ENCODE measurements at regions not wholly inside any gene's neighbourhood (a gene's known extent, or its start where the extent isn't known, plus 50 kb on each side); places are given as distances from the start of the nearest gene placed in this dataset.

GRCh38 chr15:29623116-29623639, 199.1 kb downstream of the TJP1 start:
- no peak for DNase-seq (ENCODE audit: low read depth, low spot score)
- dilution Hi-C loops (cut with MboI; ENCODE audit: extremely low pct_ligation_motif_present, low sequenced_read_pairs) (no loop called here), intact Hi-C loops (cut with micrococcal nuclease) (no loop called here)
- Histone ChIP-seq H3K36me3 (ENCODE audit: control insufficient read depth in 2 of 2, extremely low read depth in 1 of 2, insufficient read depth in 2 of 2, low read length in 2 of 2) (no peaks in the 10 kb centered on the region), H3K9ac (replicated peaks; ENCODE audit: extremely low read depth, insufficient read depth, low read length) (no peak overlapping the region), H3K79me2 (ENCODE audit: control insufficient read depth, insufficient read depth, low read length) (no peaks in the 10 kb centered on the region), H3K4me2 (ENCODE audit: insufficient read depth, low read length) (no peak overlapping the region), H4K20me1 (replicated peaks; ENCODE audit: control insufficient read depth, extremely low read depth, insufficient read depth, low read length) (no peaks in the 10 kb centered on the region), H3K9me1 (replicated peaks; ENCODE audit: control insufficient read depth, extremely low read depth, insufficient read depth, low read length) (no peaks in the 10 kb centered on the region), H3K27me3 (ENCODE audit: control insufficient read depth in 2 of 2, insufficient read depth in 2 of 2, low read length in 2 of 2) (no peaks in the 10 kb centered on the region), H3K4me1 (ENCODE audit: control insufficient read depth, extremely low read depth, insufficient read depth, low read length) (no peaks in the 10 kb centered on the region), H2AFZ (ENCODE audit: low read depth, low read length) (no peak overlapping the region), H3K9me3 (replicated peaks; ENCODE audit: control insufficient read depth, insufficient read depth, low read length) (no peaks in the 10 kb centered on the region), H3K4me3 (replicated peaks in 1 of 3; ENCODE audit: insufficient read depth in 1 of 3, low read depth in 1 of 3, low read length in 3 of 3) (no peak overlapping the region), H3K27ac (ENCODE audit: insufficient read depth, low read depth, low read length) (no peak overlapping the region)
- POLR2A ChIA-PET = no interaction called here
- TF ChIP-seq MAX (IDR thresholded peaks at IDR 0.05; ENCODE audit: insufficient read depth, insufficient read length) (no peak), MYC (IDR thresholded peaks at IDR 0.05; ENCODE audit: low read depth, low read length) (no peak), POLR2A (IDR thresholded peaks at IDR 0.05; ENCODE audit: low read depth, low read length) (no peak), JUN (IDR thresholded peaks at IDR 0.05; ENCODE audit: borderline replicate concordance, insufficient read depth, insufficient read length, low read depth) (no peak), EZH2 (IDR thresholded peaks at IDR 0.05; ENCODE audit: borderline replicate concordance, low read depth, low read length, severe bottlenecking) (no peak), POLR2AphosphoS5 (IDR thresholded peaks at IDR 0.05; ENCODE audit: insufficient read depth, low read depth, low read length) (no peak), GATA2 (IDR thresholded peaks at IDR 0.05; ENCODE audit: insufficient read depth, insufficient read length, low read depth, low read length) (no peak), FOS (IDR thresholded peaks at IDR 0.05; ENCODE audit: borderline replicate concordance, insufficient read depth, low read length) (no peak)
- TF ChIP-seq, protein P1, sequence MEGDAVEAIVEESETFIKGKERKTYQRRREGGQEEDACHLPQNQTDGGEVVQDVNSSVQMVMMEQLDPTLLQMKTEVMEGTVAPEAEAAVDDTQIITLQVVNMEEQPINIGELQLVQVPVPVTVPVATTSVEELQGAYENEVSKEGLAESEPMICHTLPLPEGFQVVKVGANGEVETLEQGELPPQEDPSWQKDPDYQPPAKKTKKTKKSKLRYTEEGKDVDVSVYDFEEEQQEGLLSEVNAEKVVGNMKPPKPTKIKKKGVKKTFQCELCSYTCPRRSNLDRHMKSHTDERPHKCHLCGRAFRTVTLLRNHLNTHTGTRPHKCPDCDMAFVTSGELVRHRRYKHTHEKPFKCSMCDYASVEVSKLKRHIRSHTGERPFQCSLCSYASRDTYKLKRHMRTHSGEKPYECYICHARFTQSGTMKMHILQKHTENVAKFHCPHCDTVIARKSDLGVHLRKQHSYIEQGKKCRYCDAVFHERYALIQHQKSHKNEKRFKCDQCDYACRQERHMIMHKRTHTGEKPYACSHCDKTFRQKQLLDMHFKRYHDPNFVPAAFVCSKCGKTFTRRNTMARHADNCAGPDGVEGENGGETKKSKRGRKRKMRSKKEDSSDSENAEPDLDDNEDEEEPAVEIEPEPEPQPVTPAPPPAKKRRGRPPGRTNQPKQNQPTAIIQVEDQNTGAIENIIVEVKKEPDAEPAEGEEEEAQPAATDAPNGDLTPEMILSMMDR (IDR thresholded peaks at IDR 0.05; ENCODE audit: extremely low read depth in 1 of 2, insufficient read depth in 1 of 2, low read depth in 1 of 2, low read length in 2 of 2) = no peak
- CTCF ChIA-PET = no interaction called here
- BruUV-seq (replicated peaks) = no TSS peak
- no peak for FAIRE-seq
